Brain pericyte (primary cell): ENCODE measurements at regions not wholly inside any gene's neighbourhood (a gene's known extent, or its start where the extent isn't known, plus 50 kb on each side); places are given as distances from the start of the nearest gene placed in this dataset.
"Not testable (repeated sequence)": the region's sequence is repeated elsewhere in the genome, so short reads cannot be mapped to it uniquely, and the experiment has no call there.

Experiments used
- DNase-seq: peaks from one replicate; pipeline ENCODE4 v3.0.0-alpha.2; 2012; ENCODE audit warnings: low read depth, low spot score

GRCh38 chr5:172548981-172549687 is 91.9 kb upstream of the NEURL1B start:
- no peak for DNase-seq

- no peak for DNase-seq
Observed at GRCh38 chr5:172548311-172548731, 92.7 kb upstream of the NEURL1B start.

- no peak for DNase-seq
Observed at GRCh38 chr5:172546196-172546595, 91.9 kb upstream of the SH3PXD2B start.

DNA sequence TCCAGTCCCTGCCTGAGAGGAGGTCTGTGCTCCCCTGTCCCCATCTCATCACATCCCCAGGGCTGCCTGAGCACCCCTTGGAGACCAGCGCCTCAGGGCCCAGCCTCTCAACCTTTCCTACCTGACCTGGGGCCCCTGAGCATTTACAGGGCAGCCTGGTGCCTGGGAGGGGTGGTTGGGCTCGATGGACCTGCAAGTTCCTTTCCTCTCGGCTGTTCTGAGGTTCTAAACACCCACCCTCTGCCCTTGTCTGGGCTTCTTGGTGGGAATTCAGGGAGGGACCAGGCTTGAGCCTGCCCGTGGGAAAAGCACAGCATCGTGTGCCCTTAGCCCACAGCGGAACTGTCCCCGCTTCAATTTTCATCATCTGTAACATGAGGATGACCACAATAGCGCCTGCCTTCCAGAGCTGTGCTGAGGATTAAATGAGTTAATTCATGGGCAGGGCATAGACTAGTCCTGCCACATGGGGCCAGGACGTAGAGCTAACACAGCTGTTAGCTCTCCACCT is 91.0 kb upstream of the SH3PXD2B start:
- no peak for DNase-seq

DNA sequence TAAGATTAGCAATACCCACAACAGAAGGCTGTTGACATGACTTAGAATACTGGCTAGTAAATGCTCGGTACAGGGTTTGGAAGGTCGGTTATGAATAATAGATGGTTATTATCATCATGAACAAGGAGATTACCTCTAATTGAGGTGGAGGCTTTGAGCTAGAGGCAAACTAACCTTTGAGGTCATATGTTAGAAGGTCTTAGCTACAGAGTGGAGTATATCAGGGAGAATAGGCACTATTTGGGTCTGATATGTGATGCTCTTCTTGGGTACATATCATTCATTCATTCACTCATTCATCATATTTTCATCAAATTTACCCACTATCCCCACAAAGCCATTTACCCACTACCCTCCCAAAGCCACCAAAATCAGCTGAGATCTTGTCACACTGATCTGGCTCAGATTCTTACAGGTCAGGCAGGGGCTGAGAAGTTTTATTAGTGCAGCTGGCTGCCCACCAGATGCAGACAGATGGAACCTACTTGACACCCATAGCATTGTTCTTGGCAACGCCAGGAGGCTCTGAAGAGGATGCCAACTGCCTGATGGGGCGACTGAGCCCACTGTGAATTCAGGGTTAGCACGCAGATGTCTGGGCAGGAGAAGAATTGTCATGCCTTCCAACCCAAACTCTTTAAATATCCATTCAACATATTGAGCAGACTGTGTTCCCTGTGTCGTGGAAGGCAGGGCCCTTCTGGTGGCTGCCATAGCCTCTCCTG is 90.2 kb upstream of the SH3PXD2B start:
- DNase-seq: no peak

DNA sequence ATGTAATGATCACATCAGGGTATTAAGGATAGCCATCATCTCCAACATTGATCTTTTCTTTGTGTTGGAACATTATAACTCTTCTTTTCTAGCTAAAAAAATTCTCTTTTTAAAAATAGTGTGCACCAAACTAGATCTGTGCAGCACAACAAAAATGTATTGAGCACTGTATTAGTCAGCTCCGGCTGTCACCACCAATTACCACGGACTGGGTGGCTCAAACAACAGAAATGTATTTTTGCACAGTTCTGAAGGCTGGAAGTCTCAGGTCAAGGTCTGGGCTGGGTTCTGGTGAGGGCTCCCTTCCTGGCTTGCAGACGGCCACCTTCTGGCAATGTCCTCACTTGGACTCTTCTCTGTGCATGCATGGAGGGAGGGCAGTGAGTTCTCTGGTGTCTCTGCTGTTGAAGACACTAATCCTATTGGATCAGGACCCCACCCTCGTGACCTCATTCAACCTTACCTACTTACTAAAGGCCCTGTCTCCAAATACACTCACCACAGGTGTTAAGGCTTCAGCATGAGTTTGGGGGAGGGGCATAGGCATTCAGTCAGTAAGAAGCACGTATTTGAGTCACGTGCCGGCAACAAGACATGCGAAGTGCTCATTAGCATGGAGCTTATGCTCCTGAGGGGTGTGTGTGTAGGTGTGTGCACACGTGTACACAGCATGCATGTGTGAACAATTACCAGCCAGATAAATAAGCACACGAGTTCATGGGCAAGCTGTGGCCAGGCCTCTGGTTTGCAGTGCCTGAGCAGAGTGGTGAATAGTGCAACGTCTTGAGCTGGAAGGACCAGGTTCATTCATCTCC is 89.4 kb upstream of the SH3PXD2B start:
- DNase-seq: no peak

DNA sequence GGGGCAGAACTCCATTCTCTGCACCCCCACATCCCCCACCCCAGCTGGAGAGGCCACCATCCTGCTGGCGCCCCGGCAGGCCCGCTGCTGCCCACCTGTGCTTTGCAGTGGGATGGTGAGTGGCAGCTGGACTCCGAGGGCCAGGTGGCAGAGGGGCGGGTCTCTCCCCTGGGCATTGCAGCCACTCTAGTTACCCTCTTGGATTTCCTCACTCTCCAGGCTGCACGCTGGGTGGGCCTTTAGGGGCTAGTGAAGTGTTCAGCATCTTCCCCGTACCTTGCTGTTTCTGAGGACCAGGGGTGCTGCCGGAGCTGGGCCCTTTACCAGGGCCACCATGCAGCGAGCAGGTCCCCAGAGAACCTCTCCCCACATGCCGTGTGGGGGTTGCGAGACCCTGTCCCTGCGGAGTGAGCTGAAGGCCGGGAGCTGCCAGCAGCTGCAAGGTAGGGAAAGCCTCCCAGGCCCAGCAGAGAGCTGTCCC is 88.4 kb upstream of the SH3PXD2B start:
- no peak for DNase-seq

DNA sequence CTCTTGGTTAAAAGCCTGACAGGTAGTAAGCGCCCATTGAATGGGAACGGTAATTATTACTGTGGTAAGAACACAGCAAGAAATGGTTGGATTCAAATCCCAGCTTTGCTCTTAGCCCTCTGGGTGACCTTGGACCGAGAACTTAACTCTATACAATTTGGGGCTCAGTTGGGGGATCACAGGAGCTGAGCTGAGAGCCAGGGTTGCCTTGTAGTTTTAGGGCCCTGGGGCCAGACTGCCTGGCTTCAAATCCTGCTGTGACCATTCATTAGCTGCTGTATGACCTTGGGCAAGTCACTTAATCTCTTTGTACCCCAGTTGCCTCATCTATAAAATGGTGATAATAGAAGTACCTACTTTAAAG is 87.4 kb upstream of the SH3PXD2B start:
- DNase-seq: no peak

DNA sequence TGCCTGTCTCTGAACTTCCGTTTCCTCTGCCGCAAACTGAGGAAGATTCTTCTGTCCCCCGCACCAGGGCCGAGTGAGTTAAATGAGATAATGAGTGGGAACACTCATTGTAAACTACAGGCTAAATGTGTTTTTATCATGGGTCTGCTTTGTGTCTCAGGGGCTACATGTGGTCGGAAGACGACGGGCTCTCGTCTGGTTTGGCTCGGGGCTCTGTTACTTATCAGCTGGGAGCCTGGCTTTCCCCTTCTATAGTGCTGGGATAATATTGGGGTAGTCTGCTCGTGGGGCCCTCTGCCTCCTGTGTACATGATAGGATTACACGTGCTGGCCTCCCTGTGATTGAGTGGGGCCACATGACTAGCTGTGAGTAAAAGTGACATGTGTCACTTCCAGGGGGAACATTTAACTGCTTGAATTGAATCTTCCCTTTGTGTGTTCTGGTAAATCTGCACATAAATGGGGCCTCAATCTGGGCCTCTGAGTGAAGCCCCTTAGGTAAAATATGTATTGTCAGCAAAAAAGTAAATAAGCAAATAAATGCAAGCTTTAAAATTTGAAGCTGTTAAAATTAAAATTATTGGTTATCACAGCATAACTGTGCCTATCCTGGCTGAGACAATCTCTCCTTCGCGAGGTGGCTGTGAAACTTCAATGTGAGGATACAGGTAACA is 86.9 kb upstream of the SH3PXD2B start:
- no peak for DNase-seq

GRCh38 chr5:172540099-172540870 is 86.0 kb upstream of the SH3PXD2B start:
- DNase-seq: no peak

GRCh38 chr5:172535108-172535445 is 80.8 kb upstream of the SH3PXD2B start:
- DNase-seq: no peak

DNA sequence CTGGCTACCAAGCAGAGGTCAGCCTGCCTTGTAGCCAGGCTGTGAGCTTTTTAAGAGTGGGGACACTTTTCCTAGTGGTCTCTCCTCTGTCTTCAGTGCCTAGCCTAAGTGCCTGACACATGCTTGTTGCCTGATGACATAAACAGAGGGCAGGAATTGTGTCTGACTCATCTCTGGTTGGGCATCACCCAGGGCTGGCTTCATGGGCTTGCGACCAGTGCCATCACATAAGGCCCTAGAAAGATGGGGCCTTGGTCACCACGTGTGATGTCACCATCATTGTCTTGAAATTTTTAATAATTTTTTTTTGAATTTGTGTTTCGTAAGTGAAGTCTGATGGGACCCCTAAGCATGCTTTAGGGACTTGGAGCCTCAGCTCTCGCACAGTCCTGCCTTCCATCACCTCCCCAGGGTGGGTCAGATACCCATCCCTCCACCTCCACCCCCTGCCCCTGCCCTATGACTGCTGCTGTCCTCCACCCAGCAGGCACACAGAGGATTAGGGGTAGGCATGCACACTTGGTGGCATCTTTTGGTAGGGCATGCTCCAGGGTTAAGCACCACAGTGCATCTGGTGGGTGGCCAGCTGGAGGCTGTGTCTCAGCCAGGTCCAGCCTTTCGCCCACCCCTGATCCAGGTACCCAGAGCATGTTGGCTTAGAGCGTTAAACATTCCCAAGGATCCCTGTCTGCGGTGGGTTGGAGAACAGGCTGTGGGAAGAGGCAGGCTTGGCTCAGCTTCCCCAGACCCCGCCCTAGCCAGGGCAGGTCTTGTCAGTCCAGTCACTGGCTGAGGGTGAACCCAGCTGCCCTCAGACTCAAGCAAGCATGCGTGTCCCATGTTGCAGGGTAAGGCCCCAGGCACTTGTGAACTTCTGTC is 80.1 kb upstream of the SH3PXD2B start:
- no peak for DNase-seq

GRCh38 chr5:172533399-172534228 is 79.3 kb upstream of the SH3PXD2B start:
- no peak for DNase-seq

GRCh38 chr5:172533058-172533398 is 78.7 kb upstream of the SH3PXD2B start:
- DNase-seq: no peak

- DNase-seq: not testable (repeated sequence)
Observed at GRCh38 chr5:172532439-172532838, 78.1 kb upstream of the SH3PXD2B start.

GRCh38 chr5:172531704-172532026 is 77.3 kb upstream of the SH3PXD2B start:
- DNase-seq: no peak

DNA sequence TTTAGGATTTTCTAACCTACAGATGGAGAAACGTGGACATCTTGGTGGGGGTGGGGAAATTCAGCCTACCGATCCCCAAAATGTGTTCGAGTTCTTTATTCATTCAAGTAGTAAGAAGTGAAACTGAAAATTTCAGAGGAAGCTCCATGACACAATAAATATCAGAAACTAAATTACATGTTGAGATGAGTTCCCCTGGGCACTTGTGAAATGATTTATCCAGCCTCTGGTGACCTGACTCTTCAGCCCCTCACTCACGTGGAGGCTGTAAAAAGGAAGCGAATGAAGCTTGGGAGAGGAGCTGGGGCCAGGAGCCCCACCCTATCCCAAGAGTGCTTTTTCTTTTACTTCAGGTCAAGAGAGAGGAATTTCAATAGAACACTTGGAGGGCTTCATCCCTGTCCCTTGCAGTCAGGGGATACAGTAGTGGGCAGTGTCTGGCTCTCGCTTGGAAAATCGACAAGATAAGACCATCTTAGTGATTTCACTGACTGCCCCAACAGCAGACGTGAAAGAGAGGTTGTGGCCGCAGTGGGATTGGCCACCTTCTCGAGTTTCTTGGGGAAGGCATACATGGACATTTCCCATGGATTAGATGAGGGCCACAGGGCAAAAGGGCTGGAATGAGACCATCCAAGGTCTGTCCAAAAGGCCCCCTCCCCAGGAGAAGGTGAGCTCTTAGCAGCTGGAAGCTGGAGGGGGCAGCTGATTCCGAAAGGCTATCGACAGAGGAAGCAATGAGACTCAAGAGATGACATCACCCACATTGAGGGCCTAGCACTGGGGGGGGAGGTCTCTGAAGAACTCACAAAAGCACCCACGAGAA is 76.8 kb upstream of the SH3PXD2B start:
- no peak for DNase-seq

DNA sequence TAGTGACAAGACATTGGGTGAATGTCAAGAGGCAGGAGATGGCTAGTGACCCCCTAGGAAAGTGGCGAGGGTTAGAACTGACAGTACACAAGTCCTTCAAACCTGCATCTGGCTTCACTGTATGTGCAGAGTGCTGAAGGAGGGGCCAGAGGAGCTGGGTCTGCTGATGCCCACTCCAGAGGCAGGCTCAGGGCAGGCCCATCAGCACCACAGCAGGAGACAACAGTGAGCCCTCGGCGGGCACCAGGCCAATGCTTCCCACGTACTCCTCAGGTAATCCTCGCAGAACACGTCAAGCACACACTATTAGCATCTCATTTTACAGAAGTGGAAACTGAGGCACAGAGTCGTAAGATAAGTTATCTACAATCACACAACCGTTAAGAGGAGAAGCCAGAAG is 76.1 kb upstream of the SH3PXD2B start:
- DNase-seq: no peak
